22Rv1 (cell line): ENCODE measurements at regions not wholly inside any gene's neighbourhood (a gene's known extent, or its start where the extent isn't known, plus 50 kb on each side); places are given as distances from the start of the nearest gene placed in this dataset.

ENCODE experiments used
- ZFX ChIP-seq: fragments of 450-650 bp; IDR thresholded peaks from 2 replicates; pipeline ENCODE4 v1.6.1; 2017; ENCODE audit warnings: antibody characterized with exemption, borderline replicate concordance
- TF ChIP-seq, protein P1 (sequence below): fragments of 450-650 bp; IDR thresholded peaks from 2 replicates; pipeline ENCODE4 v1.5.1; 2017; ENCODE audit warnings: mild to moderate bottlenecking

DNA sequence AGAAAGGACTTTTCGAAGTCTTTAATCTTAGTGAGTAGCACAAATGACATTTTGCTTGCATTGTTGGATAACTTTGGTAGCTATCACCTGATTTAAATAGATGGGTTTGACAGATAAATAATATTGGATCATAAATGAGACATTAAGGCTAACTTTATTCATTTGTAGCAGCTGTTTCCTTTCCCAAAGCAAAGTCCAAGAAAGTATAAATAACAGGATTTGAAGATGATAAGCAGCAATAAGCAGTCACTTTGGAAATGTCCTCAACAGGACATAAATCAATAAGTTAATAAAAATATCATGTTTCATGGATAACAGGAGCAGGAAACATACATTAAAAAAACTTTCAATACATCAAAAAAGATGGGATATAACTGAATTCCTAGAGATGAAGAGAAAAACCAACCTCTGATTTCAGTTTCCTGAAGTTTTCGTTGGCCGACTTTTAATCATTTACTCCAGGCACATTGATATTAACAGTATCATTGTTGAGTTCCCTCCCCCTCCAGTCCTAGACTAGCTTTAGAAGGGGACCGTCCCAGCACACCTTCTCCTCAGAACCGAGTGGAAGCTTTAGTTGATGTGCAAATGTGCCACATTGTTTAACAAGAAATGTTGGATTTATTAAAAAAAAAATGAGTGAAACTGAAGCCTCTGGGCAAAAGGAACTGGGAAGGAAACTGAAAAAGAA lies 169.9 kb upstream of the AGA start:
- TF ChIP-seq, protein P1, sequence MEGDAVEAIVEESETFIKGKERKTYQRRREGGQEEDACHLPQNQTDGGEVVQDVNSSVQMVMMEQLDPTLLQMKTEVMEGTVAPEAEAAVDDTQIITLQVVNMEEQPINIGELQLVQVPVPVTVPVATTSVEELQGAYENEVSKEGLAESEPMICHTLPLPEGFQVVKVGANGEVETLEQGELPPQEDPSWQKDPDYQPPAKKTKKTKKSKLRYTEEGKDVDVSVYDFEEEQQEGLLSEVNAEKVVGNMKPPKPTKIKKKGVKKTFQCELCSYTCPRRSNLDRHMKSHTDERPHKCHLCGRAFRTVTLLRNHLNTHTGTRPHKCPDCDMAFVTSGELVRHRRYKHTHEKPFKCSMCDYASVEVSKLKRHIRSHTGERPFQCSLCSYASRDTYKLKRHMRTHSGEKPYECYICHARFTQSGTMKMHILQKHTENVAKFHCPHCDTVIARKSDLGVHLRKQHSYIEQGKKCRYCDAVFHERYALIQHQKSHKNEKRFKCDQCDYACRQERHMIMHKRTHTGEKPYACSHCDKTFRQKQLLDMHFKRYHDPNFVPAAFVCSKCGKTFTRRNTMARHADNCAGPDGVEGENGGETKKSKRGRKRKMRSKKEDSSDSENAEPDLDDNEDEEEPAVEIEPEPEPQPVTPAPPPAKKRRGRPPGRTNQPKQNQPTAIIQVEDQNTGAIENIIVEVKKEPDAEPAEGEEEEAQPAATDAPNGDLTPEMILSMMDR, result no peak
- TF ChIP-seq ZFX, result no peak
